HEK293T (cell line): ENCODE measurements at regions not wholly inside any gene's neighbourhood (a gene's known extent, or its start where the extent isn't known, plus 50 kb on each side); places are given as distances from the start of the nearest gene placed in this dataset.
"Not testable (repeated sequence)": the region's sequence is repeated elsewhere in the genome, so short reads cannot be mapped to it uniquely, and the experiment has no call there.

Experiments used
- ARNT ChIP-seq: fragments of 450-650 bp; IDR thresholded peaks from 2 replicates; pipeline ENCODE4 v1.6.1; 2017; ENCODE audit warnings: mild to moderate bottlenecking
- BHLHE40 ChIP-seq: fragments of 450-650 bp; IDR thresholded peaks from 2 replicates; pipeline ENCODE4 v1.6.1; 2016; ENCODE audit warnings: mild to moderate bottlenecking, moderate library complexity, borderline replicate concordance
- CTBP1 ChIP-seq: fragments of 450-650 bp; IDR thresholded peaks from 2 replicates; pipeline ENCODE4 v1.6.1; 2016; ENCODE audit warnings: borderline replicate concordance
- FOXK2 ChIP-seq: fragments of 450-650 bp; IDR thresholded peaks from 2 replicates; pipeline ENCODE4 v1.6.1; 2016; ENCODE audit warnings: mild to moderate bottlenecking
- FOXM1 ChIP-seq: fragments of 450-650 bp; IDR thresholded peaks from 2 replicates; pipeline ENCODE4 v1.6.1; 2017; ENCODE audit warnings: mild to moderate bottlenecking, borderline replicate concordance
- LEF1 ChIP-seq: fragments of 450-650 bp; IDR thresholded peaks from 2 replicates; pipeline ENCODE4 v1.6.1; 2017; ENCODE audit warnings: mild to moderate bottlenecking, borderline replicate concordance
- NFRKB ChIP-seq: fragments of 450-650 bp; IDR thresholded peaks from 2 replicates; pipeline ENCODE4 v1.6.1; 2016; ENCODE audit warnings: mild to moderate bottlenecking, moderate library complexity
- SP1 ChIP-seq: fragments of 450-650 bp; IDR thresholded peaks from 2 replicates; pipeline ENCODE4 v1.6.1; 2017
- SUZ12 ChIP-seq: fragments of 450-650 bp; IDR thresholded peaks from 2 replicates; pipeline ENCODE4 v1.6.1; 2016; ENCODE audit warnings: mild to moderate bottlenecking
- TARDBP ChIP-seq: fragments of 450-650 bp; IDR thresholded peaks from 2 replicates; pipeline ENCODE4 v1.6.1; 2016

DNA sequence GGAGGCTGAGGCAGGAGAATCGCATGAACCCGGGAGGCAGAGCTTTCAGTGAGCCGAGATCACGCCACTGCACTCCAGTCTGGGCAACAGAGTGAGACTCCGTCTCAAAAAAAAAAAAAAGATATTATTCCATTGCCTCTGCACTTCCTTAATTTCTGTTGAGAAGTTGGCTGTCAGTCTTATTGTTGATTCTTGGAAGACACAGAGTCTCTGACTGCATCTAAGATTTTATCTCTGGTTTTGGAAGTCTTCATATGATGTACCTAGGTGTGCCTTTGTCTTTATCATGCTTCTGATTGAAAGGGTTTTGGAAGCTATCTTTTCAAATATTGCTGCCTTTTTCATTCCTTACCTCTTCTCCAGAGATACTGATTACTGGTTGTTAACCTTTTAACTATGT lies 160.4 kb downstream of the NPIPB11 start:
- not testable (repeated sequence) for TF ChIP-seq SP1, TARDBP, LEF1, CTBP1, BHLHE40, FOXM1, SUZ12, ARNT, FOXK2, NFRKB
